Common myeloid progenitor, CD34-positive (primary cell): ENCODE measurements at regions not wholly inside any gene's neighbourhood (a gene's known extent, or its start where the extent isn't known, plus 50 kb on each side); places are given as distances from the start of the nearest gene placed in this dataset.

Source experiments
- CTCF ChIA-PET: fragments of 350-600 bp; sonication (Branson Sonifier 250); formaldehyde crosslinking; loops from one replicate; lab custom pipeline; 2021; ENCODE audit warnings: antibody characterized with exemption; lab: Charles Lee
- POLR2A ChIA-PET: fragments of 350-600 bp; sonication (Branson Sonifier 250); formaldehyde crosslinking; loops from one replicate; lab custom pipeline; 2021; ENCODE audit warnings: antibody characterized with exemption; lab: Charles Lee
- DNase-seq, 3 donors: peaks; one replicate each; pipeline versions ENCODE4 v3.0.0 to v3.0.0-alpha.2; 2013
- H3K27ac ChIP-seq, 2 experiments: 1 replicate in 1 of 2; 2 replicates in 1 of 2; pipeline ENCODE4 v1.7.0; 2013; ENCODE audit warnings: inconsistent platforms in 2 of 2, low read length in 2 of 2, mild to moderate bottlenecking in 2 of 2, low read depth in 1 of 2, moderate library complexity in 1 of 2; ENCODE audit not compliant: severe bottlenecking in 2 of 2, insufficient read depth in 1 of 2, poor library complexity in 1 of 2
- H3K27me3 ChIP-seq, 5 experiments: replicated peaks in 2 of 5; 1 replicate in 3 of 5; 2 replicates in 2 of 5; pipeline versions ENCODE4 v1.6.1 to v1.7.0; 2013; ENCODE audit warnings: low read length in 4 of 5, mild to moderate bottlenecking in 2 of 5, moderate library complexity in 2 of 5, inconsistent platforms in 1 of 5; ENCODE audit not compliant: insufficient read depth in 5 of 5, control insufficient read depth in 4 of 5
- H3K36me3 ChIP-seq, 4 experiments: 1 replicate in 2 of 4; 2 replicates in 2 of 4; pipeline versions ENCODE4 v1.6.1 to v1.7.0; 2013; ENCODE audit warnings: low read length in 3 of 4, control low read depth in 1 of 4, mild to moderate bottlenecking in 1 of 4; ENCODE audit not compliant: control insufficient read depth in 4 of 4, insufficient read depth in 4 of 4
- H3K4me1 ChIP-seq, 4 experiments: 1 replicate in 3 of 4; 2 replicates in 1 of 4; pipeline versions ENCODE4 v1.6.1 to v1.7.1; 2013; ENCODE audit warnings: low read length in 3 of 4, mild to moderate bottlenecking in 3 of 4, control low read depth in 1 of 4, inconsistent platforms in 1 of 4, moderate library complexity in 1 of 4; ENCODE audit not compliant: control insufficient read depth in 4 of 4, insufficient read depth in 4 of 4; ENCODE audit errors: control extremely low read depth in 1 of 4
- H3K4me3 ChIP-seq, 7 experiments: 1 replicate in 4 of 7; 2 replicates in 3 of 7; pipeline versions ENCODE4 v1.5.1 to v1.7.0; 2013; ENCODE audit warnings: mild to moderate bottlenecking in 7 of 7, low read length in 6 of 7, moderate library complexity in 6 of 7, inconsistent platforms in 2 of 7, low read depth in 2 of 7, control low read depth in 1 of 7; ENCODE audit not compliant: insufficient read depth in 4 of 7, control insufficient read depth in 1 of 7; ENCODE audit errors: extremely low read depth in 1 of 7
- H3K9me3 ChIP-seq, 5 experiments: 1 replicate in 4 of 5; 2 replicates in 1 of 5; pipeline versions ENCODE4 v1.6.1 to v1.7.1; 2013; ENCODE audit warnings: low read length in 4 of 5, mild to moderate bottlenecking in 2 of 5, inconsistent platforms in 1 of 5, low read depth in 1 of 5, moderate library complexity in 1 of 5; ENCODE audit not compliant: control insufficient read depth in 4 of 5, insufficient read depth in 2 of 5; ENCODE audit errors: control extremely low read depth in 1 of 5
- WGBS: methylation state at CpG from one replicate; pipeline ENCODE4 v1.1.5; 2013; ENCODE audit not compliant: insufficient coverage; 5-methylcytosine and 5-hydroxymethylcytosine counted together

DNA sequence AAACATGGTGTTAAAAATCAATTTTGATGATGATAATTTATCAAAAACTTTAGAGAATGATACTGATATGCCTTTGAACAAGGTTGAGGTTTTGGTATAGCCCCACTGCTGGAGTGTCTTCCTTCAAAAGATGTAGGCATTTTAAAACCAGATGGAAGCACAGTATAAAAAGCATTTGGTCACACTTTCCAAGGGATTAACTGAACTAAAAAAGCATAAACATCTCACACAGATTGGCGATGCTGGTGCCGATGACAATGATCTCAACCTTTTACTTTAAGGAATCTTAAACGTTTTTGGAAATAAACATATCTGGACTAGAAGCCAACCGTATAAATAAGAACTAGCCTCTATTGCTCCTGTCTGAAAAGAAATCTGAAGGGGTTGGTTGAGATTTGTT lies 488.4 kb downstream of the ENC1 start:
- CTCF ChIA-PET: no interaction called here
- H3K4me3 ChIP-seq: no peak overlapping the region
- no peaks in the 10 kb centered on the region for H3K9me3 ChIP-seq
- H3K27me3 ChIP-seq: no peaks in the 10 kb centered on the region
- H3K27ac ChIP-seq: no peak overlapping the region
- H3K4me1 ChIP-seq: no peaks in the 10 kb centered on the region
- no CpG with 5 or more reads among the region's 4 CpGs for WGBS
- H3K36me3 ChIP-seq: no peaks in the 10 kb centered on the region
- no peak for DNase-seq
- POLR2A ChIA-PET: no interaction called here

DNA sequence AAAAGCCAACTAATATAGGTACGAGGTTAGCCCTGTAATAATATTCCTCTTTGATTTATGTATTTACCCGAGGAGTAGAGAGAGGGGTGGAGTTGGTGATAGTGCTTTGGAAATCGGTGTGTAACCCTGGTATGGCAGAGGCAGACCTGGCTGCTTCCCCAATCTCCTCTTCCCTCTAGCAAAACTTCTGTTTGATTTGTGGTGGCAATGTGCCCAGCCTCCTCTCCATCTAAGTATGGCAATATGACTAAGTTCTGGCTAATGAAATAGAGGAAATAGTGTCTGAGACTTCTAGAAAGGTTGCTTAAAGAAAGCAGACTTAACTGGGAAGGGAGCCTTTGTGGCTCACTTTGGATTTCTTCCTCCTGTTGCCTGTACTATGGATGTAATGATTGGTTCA lies 491.1 kb downstream of the ENC1 start:
- peak; percentile 20 to 73 (median 63) for DNase-seq

DNA sequence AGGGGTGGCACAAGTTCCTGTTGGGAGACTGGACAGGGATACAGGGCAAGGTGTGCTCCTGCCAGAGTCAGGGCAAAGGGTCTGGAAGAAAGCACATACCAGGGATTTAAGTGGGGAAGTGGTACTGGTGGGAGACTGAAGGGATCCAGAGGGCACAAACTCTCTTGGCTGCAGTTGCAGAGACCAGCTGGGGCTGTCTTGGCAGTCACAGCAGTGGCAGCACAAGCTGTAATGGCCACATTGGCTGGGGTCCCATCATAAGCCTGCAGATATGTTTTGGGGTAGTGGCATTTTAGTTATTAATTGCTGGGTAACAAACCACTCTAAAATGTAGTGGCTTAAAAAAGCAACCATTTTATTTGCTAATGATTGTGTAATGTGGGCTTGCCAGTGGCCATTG lies 492.2 kb downstream of the ENC1 start:
- Histone ChIP-seq H3K27ac (no peak overlapping the region), H3K9me3 (no peaks in the 10 kb centered on the region), H3K36me3 (no peaks in the 10 kb centered on the region), H3K4me3 (no peak overlapping the region), H3K4me1 (peaks cover 0 to 4% (median under 1%) of the 10 kb centered on the region in 4 experiments), H3K27me3 (no peaks in the 10 kb centered on the region)
- POLR2A ChIA-PET: no interaction called here
- DNase-seq: no peak
- CTCF ChIA-PET: no interaction called here

More for the DNA sequence above, 491.1 kb downstream of the ENC1 start:
- H3K27ac ChIP-seq: no peak overlapping the region
- H3K4me1 ChIP-seq: no peaks in the 10 kb centered on the region
- H3K27me3 ChIP-seq: no peaks in the 10 kb centered on the region
- ChIA-PET CTCF (no interaction called here), POLR2A (no interaction called here)
- H3K4me3 ChIP-seq: no peak overlapping the region
- WGBS: no CpG with 5 or more reads among the region's 3 CpGs
- H3K36me3 ChIP-seq: no peaks in the 10 kb centered on the region
- no peaks in the 10 kb centered on the region for H3K9me3 ChIP-seq

DNA sequence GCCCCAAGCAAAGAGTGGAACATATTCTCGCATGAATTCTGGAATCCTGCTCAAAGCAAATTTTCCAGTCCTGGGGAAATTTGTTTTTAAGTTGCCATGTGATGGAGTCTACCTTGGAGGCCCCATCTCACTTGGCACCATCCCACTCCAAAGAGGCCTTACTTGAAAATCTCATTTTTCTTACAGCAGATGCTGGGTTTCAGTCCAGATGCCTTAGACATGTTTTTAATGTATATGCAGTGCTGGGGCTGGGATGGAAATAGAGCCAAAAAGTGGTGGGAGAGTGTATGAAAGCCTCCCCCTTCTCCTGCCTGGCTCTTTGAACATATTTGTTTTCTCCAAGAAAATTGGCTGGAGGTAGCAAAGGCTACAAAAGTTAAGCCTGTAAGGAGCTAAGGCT lies 493.7 kb downstream of the ENC1 start:
- Histone ChIP-seq H3K27me3 (no peaks in the 10 kb centered on the region), H3K27ac (no peak overlapping the region), H3K36me3 (no peaks in the 10 kb centered on the region), H3K9me3 (no peaks in the 10 kb centered on the region), H3K4me1 (peaks cover 0 to 7% (median 1%) of the 10 kb centered on the region in 4 experiments), H3K4me3 (no peak overlapping the region)
- WGBS: 100% methylated on average over 1 of the region's 1 CpG
- ChIA-PET CTCF (no interaction called here), POLR2A (no interaction called here)
- no peak for DNase-seq

DNA sequence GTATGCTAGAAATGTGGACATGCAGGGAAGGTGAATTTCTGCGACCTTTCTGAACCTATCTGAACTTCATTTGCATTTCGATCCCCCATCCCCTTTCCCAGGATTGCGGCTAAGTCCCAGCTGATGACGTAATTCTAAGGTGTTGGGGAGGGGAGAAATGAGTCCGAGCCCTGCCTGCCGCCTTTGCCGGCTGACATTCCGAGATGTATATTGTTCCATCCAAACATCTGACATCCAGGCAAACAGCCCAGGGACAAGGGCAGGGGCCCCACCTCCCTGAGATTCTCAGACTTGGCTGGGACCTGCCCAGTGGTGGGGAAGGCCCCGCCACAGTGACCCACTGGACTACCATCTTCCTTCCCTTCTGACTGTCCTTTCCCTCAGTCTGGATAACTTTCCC lies 494.6 kb downstream of the ENC1 start:
- no peak for DNase-seq
- ChIA-PET CTCF (no interaction called here), POLR2A (no interaction called here)
- Histone ChIP-seq H3K4me1 (peaks cover 0 to 7% (median 1%) of the 10 kb centered on the region in 4 experiments), H3K36me3 (no peaks in the 10 kb centered on the region), H3K27ac (no peak overlapping the region), H3K4me3 (no peak overlapping the region), H3K27me3 (no peaks in the 10 kb centered on the region), H3K9me3 (no peaks in the 10 kb centered on the region)
- 95% methylated on average over 5 of the region's 9 CpGs for WGBS

DNA sequence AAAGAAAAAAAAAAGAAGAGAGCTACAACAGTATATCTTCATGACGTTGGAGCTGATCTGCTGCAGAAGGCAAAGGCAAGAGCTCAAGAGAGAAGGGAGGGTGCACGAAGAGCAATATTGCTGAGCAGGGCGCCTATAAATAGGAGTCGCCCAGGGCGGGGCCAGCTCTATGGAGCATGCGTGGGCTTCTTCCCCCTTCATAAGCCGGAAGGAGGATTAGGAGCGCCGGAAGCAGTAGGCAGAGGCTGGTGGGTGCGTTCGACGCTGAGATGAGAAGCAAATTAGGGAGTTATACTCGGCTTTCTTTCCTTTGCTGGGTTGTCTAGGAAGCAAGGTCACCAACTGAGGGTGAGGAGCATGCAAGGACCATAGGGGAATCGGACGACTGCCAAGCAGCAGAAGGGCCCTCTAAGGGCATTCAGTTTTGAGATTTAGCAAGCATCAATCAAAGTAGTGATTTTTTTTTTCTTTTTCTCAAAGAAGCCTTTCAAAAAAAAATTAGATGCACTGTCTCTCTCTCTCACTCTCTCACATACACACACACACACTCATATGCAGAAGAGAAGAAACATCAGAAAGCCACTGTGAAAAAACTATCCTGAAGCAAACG lies 496.7 kb downstream of the ENC1 start:
- H3K4me1 ChIP-seq: peaks cover 0 to 7% (median 1%) of the 10 kb centered on the region in 4 experiments
- H3K27me3 ChIP-seq: no peaks in the 10 kb centered on the region
- ChIA-PET CTCF (no interaction called here), POLR2A (interaction anchor here (0.6 kb wide), 1 partner anchor 22 kb away, joined by 3 read pairs; no protein-coding TSS in a partner anchor)
- WGBS: 96% methylated on average over 10 of the region's 16 CpGs
- no peak for DNase-seq
- H3K36me3 ChIP-seq: no peaks in the 10 kb centered on the region
- no peak overlapping the region for H3K27ac ChIP-seq
- no peak overlapping the region for H3K4me3 ChIP-seq
- H3K9me3 ChIP-seq: no peaks in the 10 kb centered on the region

DNA sequence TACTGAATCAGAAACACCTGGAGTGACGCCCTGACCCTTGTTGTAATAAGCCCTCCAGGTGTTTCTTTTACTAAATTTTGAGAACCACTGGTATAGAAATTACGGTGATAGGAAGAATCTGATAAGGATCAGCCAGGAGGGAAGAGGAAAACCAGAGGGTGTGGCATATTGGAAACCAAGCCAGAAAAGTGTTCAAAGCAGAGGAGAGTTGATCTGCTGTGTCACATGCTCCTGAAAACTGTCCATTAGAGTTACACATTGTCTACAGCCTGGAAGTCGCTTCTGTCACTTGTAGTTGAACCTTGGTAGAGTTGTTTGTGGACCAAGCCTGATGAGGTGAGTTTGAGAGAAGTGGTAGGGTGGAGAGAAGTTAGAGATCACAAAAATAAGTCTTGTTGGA lies 497.4 kb downstream of the ENC1 start:
- WGBS: 25% methylated on average over 2 of the region's 3 CpGs

More for the DNA sequence above, 497.4 kb downstream of the ENC1 start:
- H3K36me3 ChIP-seq: no peaks in the 10 kb centered on the region
- H3K9me3 ChIP-seq: no peaks in the 10 kb centered on the region
- no peak overlapping the region for H3K4me3 ChIP-seq
- H3K27ac ChIP-seq: no peak overlapping the region
- H3K4me1 ChIP-seq: peaks cover 0 to 7% (median 1%) of the 10 kb centered on the region in 4 experiments
- POLR2A ChIA-PET: no interaction called here
- DNase-seq: no peak
- CTCF ChIA-PET: no interaction called here
- H3K27me3 ChIP-seq: no peaks in the 10 kb centered on the region
